ENCODE measurements at regions not wholly inside any gene's neighbourhood (a gene's known extent, or its start where the extent isn't known, plus 50 kb on each side); places are given as distances from the start of the nearest gene placed in this dataset.

DNA sequence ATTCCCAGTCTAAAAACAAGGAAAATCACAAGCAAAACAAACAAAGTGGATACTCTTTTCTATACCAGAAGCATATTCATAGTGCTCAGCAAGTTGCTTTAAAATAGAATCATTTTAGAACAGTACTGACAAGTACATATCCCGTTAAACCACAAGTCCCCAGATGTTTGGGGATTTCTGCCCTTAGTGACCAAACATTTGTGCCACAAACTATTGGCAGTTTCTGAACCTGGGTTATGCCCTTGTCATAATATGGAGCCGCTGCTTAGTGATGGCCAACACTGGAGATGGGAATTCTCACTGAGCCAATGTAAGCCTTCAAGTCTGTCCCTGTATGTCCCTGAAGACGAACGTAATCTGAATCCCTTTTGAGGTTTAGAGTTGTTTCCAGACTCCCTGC is 436.7 kb upstream of the JAG1 start:
- H3K27ac ChIP-seq (ENCODE audit: low read length), result no peak overlapping the region
- H3K27me3 ChIP-seq (ENCODE audit: insufficient read depth, low read depth, low read length), result no peaks in the 10 kb centered on the region
- H3K36me3 ChIP-seq (ENCODE audit: insufficient read depth, low read length), result no peaks in the 10 kb centered on the region
- H4K20me1 ChIP-seq (ENCODE audit: insufficient read depth), result no peaks in the 10 kb centered on the region
- H3K4me3 ChIP-seq (ENCODE audit: low read length), result no peak overlapping the region
- no peak overlapping the region for H2AFZ ChIP-seq (ENCODE audit: low read depth, low read length)
- H3K4me2 ChIP-seq (ENCODE audit: low read length), result no peak overlapping the region
- H3K9me2 ChIP-seq (ENCODE audit: insufficient read depth, low read length), result no peaks in the 10 kb centered on the region
- H3K79me2 ChIP-seq (replicated peaks; ENCODE audit: insufficient read depth, low read length), result no peaks in the 10 kb centered on the region
- H3F3A ChIP-seq (ENCODE audit: insufficient read depth, low read length, poor library complexity, severe bottlenecking), result no peaks in the 10 kb centered on the region
- no peaks in the 10 kb centered on the region for H3K9me3 ChIP-seq (ENCODE audit: low read length)
- TF ChIP-seq EZH2 (IDR thresholded peaks at IDR 0.05; ENCODE audit: borderline replicate concordance, insufficient read depth, low read length, poor library complexity, severe bottlenecking) (no peak), REST (IDR thresholded peaks at IDR 0.05; ENCODE audit: borderline replicate concordance) (no peak), EP300 (conservative IDR thresholded peaks at IDR 0.05; ENCODE audit: poor library complexity, severe bottlenecking) (no peak), POLR2AphosphoS5 (IDR thresholded peaks at IDR 0.05) (no peak), CTCF (IDR thresholded peaks at IDR 0.05; ENCODE audit: poor library complexity, severe bottlenecking) (no peak), SMC3 (conservative IDR thresholded peaks at IDR 0.05; ENCODE audit: poor library complexity) (no peak), TAF1 (IDR thresholded peaks at IDR 0.05; ENCODE audit: low read depth) (no peak), RAD21 (conservative IDR thresholded peaks at IDR 0.05) (no peak)
- H3K9ac ChIP-seq (ENCODE audit: low read length), result no peak overlapping the region

GRCh38 chr20:11111191-11111590 is 437.4 kb upstream of the JAG1 start:
- Histone ChIP-seq H3K27ac (ENCODE audit: low read length) (no peak overlapping the region), H3K36me3 (ENCODE audit: insufficient read depth, low read length) (no peaks in the 10 kb centered on the region)
- no peak for TF ChIP-seq REST (IDR thresholded peaks at IDR 0.05; ENCODE audit: borderline replicate concordance)
- no peak for TF ChIP-seq RAD21 (conservative IDR thresholded peaks at IDR 0.05)
- no peak for TF ChIP-seq SMC3 (conservative IDR thresholded peaks at IDR 0.05; ENCODE audit: poor library complexity)
- TF ChIP-seq CTCF (IDR thresholded peaks at IDR 0.05; ENCODE audit: poor library complexity, severe bottlenecking), result no peak
- TF ChIP-seq POLR2AphosphoS5 (IDR thresholded peaks at IDR 0.05), result no peak

More at GRCh38 chr20:11111191-11111590, 437.4 kb upstream of the JAG1 start:
- no peaks in the 10 kb centered on the region for H3K9me3 ChIP-seq (ENCODE audit: low read length)
- no peaks in the 10 kb centered on the region for H3K9me2 ChIP-seq (ENCODE audit: insufficient read depth, low read length)
- no peak overlapping the region for H3K9ac ChIP-seq (ENCODE audit: low read length)
- H4K20me1 ChIP-seq (ENCODE audit: insufficient read depth), result no peaks in the 10 kb centered on the region
- H2AFZ ChIP-seq (ENCODE audit: low read depth, low read length), result no peak overlapping the region
- H3F3A ChIP-seq (ENCODE audit: insufficient read depth, low read length, poor library complexity, severe bottlenecking), result no peaks in the 10 kb centered on the region
- H3K27me3 ChIP-seq (ENCODE audit: insufficient read depth, low read depth, low read length), result no peaks in the 10 kb centered on the region
- no peak overlapping the region for H3K4me2 ChIP-seq (ENCODE audit: low read length)
- H3K79me2 ChIP-seq (replicated peaks; ENCODE audit: insufficient read depth, low read length), result no peaks in the 10 kb centered on the region
- no peak overlapping the region for H3K4me3 ChIP-seq (ENCODE audit: low read length)

Measured in neural cell (in vitro differentiated cells).